MG63 (cell line): ENCODE measurements at regions not wholly inside any gene's neighbourhood (a gene's known extent, or its start where the extent isn't known, plus 50 kb on each side); places are given as distances from the start of the nearest gene placed in this dataset.

ENCODE experiments used
- DNase-seq: peaks from one replicate; pipeline ENCODE4 v3.0.0-alpha.2; 2020
- H3K27me3 ChIP-seq: fragments of 250-450 bp; sonication (Bioruptor Pico); 2 replicates; pipeline ENCODE4 v1.5.1; 2020; ENCODE audit warnings: mild to moderate bottlenecking, moderate library complexity
- H3K36me3 ChIP-seq: fragments of 250-450 bp; sonication (Bioruptor Pico); 2 replicates; pipeline ENCODE4 v1.5.1; 2020; ENCODE audit warnings: mild to moderate bottlenecking, moderate library complexity
- H3K4me3 ChIP-seq: fragments of 250-450 bp; sonication (Bioruptor Pico); 2 replicates; pipeline ENCODE4 v1.5.1; 2020; ENCODE audit warnings: mild to moderate bottlenecking, moderate library complexity
- H3K9me3 ChIP-seq: fragments of 250-450 bp; sonication (Bioruptor Pico); 2 replicates; pipeline ENCODE4 v1.5.1; 2020; ENCODE audit warnings: mild to moderate bottlenecking, moderate library complexity

DNA sequence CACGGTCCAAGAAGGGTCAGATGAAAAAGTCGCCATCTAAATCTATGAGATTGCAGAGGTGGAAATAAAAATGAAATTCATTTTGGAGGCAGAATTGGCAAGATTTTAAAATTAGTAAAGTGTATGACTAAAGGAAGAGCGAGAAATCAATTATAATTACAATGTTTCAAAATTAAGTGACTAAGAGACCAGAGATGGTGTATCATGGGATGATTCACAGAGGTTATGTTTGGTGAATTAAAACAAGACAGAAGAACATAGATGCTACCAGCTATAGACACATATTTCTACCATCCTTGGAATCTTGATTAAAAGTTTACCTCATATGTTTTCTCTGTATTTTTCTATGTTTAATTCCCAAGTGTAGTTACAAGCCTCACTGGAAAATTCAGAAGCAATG, 308.9 kb upstream of the DNAJC19 start:
- H3K4me3 ChIP-seq = no peak overlapping the region
- DNase-seq = no peak
- no peaks in the 10 kb centered on the region for H3K9me3 ChIP-seq
- H3K27me3 ChIP-seq = peaks cover 10% of the 10 kb centered on the region
- H3K36me3 ChIP-seq = no peaks in the 10 kb centered on the region

DNA sequence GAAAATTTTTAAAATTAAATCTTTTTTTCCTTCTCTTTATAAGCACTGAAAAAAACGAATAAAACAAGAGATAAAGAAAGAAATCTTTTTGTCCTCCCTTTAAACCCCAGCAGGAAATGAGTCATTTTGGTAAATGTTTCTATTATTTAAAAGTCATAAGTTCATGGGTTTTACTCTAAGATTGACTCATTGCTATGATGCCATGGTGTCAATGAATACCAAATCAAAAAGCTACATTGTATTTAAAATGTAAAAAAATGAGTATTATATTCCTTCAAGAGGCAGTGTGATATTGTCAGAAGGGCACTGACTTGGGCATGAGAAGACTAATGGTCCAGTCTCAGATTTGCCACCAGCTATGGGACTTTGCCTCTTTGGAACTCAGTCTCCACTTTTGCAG, 303.4 kb upstream of the DNAJC19 start:
- DNase-seq = no peak
- Histone ChIP-seq H3K9me3 (no peaks in the 10 kb centered on the region), H3K27me3 (no peaks in the 10 kb centered on the region), H3K36me3 (no peaks in the 10 kb centered on the region), H3K4me3 (no peak overlapping the region)

DNA sequence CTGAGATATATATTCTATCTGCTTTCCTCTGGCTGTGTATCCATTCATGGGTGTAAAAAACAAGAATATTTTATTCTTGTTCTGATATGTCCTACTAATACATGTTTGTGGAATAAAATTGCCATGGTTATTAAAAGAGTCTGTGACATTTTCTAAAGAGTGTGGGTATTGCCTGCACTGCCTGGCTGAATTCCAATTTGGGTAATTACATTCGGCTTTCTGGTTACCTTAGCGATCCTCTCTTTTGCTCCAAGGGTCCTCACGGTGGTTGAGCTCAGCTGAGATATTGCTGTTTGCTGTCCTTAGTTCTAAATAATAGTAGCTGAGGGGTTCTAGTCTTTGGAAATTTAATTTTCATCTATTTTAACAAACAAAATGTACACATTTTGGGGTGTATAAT, 301.4 kb upstream of the DNAJC19 start:
- Histone ChIP-seq H3K27me3 (no peaks in the 10 kb centered on the region), H3K36me3 (no peaks in the 10 kb centered on the region), H3K9me3 (no peaks in the 10 kb centered on the region), H3K4me3 (no peak overlapping the region)
- no peak for DNase-seq

DNA sequence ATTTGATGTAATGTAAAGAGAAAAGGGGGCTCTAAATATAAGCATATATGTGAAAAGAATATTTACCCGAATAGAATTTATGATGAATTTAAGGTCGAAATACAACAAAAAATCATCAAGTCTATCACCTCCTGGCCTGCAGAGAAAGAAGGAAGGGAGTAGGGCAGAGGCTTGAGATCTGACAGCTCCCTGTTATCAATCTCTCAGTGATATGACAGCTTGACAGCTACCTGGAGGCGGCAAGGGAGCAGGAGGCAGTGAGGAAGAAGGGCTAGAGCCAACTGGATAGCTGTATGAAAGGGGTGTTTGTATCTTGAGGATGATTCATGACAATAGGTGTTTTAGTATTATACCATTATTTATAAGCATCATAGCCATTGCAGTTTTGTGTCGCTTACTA, 299.8 kb upstream of the DNAJC19 start:
- no peak overlapping the region for H3K4me3 ChIP-seq
- no peaks in the 10 kb centered on the region for H3K27me3 ChIP-seq
- no peak for DNase-seq
- no peaks in the 10 kb centered on the region for H3K9me3 ChIP-seq
- H3K36me3 ChIP-seq = no peaks in the 10 kb centered on the region

DNA sequence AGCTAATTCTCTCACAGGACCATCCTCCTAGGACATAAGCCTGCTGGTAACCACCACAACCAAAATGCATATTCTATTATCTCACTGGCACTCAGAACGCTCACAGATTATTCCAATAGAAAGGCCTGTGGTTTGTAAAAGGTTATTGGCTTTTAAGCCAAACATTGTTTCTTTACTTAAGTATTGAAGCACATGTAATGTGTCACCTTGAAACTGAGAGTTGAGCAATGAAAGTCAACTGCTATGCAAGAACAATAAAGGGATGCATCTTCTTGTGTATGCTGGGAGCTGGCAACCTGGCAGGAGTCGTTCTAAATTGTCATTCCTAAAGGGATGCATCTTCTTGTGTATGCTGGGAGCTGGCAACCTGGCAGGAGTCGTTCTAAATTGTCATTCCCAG, 298.6 kb upstream of the DNAJC19 start:
- Histone ChIP-seq H3K27me3 (no peaks in the 10 kb centered on the region; the same call in 1 of the 2 replicates), H3K4me3 (no peak overlapping the region), H3K9me3 (no peaks in the 10 kb centered on the region), H3K36me3 (no peaks in the 10 kb centered on the region)
- no peak for DNase-seq

DNA sequence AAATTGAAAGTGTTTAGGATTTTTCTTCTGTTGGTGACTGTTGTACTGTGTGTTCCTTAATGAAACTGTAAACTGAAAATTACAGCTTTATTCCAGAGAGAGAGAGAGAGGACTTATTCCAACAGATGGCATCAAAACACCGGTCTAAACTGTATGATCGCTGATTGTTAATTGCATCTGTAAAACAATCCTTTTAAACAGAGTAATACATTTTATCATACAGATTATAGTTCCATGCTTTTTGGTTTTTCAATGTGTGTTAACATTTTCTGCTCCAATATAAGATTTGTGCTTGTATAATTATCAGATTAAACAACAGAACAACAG, 289.7 kb upstream of the DNAJC19 start:
- no peak for DNase-seq
- Histone ChIP-seq H3K9me3 (no peaks in the 10 kb centered on the region), H3K36me3 (no peaks in the 10 kb centered on the region), H3K27me3 (peaks cover 29% of the 10 kb centered on the region), H3K4me3 (no peak overlapping the region)

DNA sequence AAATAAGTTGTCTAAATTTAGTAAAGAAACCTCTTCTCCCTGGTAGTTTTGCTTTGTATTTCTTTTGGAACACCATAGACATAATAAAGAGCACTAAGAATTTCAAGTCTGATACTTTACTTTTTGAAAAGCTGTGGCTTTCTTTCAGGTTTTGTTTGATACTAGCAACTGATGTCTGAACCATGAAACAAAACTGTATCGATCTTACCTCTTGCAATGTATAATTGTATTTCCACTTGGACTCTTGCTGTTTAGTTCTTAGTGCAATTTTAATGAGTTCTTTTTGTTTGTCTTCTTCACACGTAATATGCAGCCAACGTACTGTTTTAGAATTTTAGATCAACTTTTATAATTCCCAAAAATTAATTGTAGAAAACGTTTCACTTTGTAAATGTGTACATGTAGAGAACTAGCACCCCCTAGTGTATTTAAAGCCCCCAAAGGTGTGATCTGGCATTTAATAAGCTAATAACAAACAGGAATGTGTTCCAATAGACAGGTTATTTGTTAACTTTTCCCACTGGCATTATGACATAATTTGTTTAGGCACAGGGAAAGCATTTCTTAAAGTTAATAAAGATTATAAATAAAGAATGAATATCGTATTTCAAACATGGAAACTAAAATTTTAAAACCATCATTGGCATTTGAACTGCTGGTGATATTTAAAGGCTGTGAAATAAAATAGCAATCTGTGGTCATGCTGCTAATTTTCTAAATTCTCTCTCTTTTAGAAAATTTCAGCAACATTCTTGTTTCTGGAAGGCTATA, 289.1 kb upstream of the DNAJC19 start:
- Histone ChIP-seq H3K9me3 (no peaks in the 10 kb centered on the region), H3K27me3 (peaks cover 30% of the 10 kb centered on the region), H3K36me3 (no peaks in the 10 kb centered on the region), H3K4me3 (no peak overlapping the region)
- DNase-seq = no peak

DNA sequence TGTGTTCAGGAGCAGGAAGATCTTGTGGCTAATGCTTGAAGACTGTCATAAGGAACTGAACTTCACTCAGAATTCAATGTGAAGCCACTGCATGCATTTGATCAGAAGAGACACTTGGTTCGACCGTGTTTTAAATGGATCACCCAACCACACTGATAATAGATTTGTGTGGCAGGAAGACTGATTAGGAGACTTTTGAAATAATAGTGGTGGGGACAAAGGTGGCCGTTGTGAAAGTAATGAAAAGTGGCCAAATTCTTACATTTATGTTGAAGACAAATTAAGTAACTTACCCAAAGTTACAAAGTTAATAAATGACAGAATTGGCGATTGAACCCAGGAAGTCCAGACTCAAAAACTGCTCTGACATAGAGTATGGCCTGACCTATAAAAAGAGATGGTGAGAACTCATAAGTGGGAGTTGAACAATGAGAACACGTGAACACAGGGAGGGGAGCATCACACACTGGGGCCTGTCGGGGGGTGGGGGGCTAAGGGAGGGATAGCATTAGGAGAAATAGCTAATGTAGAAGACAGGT, 286.9 kb upstream of the DNAJC19 start:
- H3K4me3 ChIP-seq = no peak overlapping the region
- no peaks in the 10 kb centered on the region for H3K36me3 ChIP-seq
- DNase-seq = no peak
- H3K9me3 ChIP-seq = no peaks in the 10 kb centered on the region
- H3K27me3 ChIP-seq = peaks cover 30% of the 10 kb centered on the region

DNA sequence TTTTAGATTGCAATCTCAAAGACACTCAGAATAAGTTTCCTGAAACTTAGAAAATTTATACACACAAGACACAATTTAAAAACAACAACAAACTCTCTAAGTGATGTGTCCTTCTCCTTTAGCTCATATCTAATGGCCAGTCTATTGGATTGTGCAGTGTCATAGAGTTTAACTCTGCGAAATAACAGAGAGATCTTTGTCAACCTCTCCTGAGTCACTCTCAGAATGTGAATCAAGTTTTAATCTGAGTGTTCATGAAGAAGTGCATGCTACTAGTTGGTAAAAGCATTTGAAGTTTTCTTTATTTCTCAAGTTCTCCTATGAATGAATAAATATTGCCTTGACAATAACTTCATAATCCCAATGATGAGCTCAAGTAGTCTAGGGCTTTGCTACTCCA, 284.5 kb upstream of the DNAJC19 start:
- no peak for DNase-seq
- H3K27me3 ChIP-seq = peaks cover 27% of the 10 kb centered on the region
- H3K36me3 ChIP-seq = no peaks in the 10 kb centered on the region
- H3K9me3 ChIP-seq = no peaks in the 10 kb centered on the region
- no peak overlapping the region for H3K4me3 ChIP-seq

DNA sequence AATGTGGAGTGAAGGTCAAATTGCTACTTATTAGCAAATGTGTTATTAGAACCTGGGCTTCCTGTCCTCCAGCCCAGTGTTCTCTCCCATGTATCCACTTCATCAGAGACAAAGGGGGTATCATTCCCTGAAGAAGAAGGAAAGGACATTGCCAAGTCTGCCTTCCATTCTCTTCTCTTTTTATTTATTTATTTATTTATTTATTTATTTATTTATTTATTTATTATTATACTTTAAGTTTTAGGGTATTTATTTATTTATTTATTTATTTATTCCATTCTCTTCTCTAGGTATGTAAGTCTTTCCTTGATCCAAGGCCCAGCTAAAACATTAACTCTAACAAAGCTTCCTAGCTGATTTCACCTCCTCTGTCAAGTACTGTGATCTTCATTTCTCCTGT, 277.8 kb upstream of the DNAJC19 start:
- no peaks in the 10 kb centered on the region for H3K9me3 ChIP-seq
- H3K4me3 ChIP-seq = no peak overlapping the region
- no peaks in the 10 kb centered on the region for H3K36me3 ChIP-seq
- H3K27me3 ChIP-seq = no peaks in the 10 kb centered on the region
- no peak for DNase-seq

DNA sequence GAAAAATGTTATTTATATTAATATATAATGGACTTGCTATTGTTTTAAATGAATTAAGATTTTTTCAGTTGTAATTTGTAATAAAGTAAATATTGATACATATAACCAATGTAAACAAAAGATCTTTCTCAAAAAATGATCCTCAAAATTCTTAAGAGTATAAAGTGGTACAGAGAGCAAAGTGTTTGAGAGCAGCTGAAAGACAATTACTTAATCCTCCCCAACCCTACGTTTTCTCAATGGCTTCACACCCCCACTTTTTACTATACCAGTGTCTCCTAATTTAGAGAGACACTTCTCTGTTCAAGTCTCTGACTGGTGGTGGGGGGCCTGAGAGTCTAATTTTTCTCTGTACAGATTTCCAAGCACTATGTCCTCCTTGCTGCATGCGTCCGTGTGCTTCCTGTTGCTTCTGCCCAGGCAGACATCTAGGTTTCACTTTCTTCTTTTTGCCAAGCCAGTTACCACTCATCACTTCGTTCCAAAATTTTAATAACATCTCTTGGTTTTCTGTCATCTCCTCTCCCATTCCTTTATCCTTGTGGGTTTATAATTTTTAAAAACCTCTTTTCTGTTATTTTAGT, 276.3 kb upstream of the DNAJC19 start:
- peak; percentile 13 for DNase-seq
- no peaks in the 10 kb centered on the region for H3K36me3 ChIP-seq
- peak overlapping the region; percentile 28 for H3K4me3 ChIP-seq
- H3K27me3 ChIP-seq = no peaks in the 10 kb centered on the region
- H3K9me3 ChIP-seq = no peaks in the 10 kb centered on the region

DNA sequence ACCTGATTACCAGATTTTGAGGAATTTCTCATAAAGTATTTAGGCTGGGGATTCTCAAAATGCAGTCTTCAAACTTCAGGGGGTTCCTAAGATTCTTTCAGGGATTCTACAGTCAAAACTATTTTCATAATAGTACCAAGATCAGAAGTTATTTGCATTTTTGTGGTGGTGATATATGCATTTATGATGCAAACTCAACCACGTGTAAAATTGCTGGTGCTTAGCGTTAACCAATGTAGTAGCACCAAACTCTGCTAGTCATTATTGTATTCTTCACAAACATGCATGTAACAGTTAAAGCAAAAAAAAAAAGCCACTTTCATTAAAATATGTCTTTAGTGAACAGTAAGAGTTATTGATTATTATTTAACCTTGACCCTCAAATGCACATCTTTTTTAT, 274.9 kb upstream of the DNAJC19 start:
- no peaks in the 10 kb centered on the region for H3K36me3 ChIP-seq
- DNase-seq = no peak
- no peaks in the 10 kb centered on the region for H3K9me3 ChIP-seq
- H3K27me3 ChIP-seq = no peaks in the 10 kb centered on the region
- no peak overlapping the region for H3K4me3 ChIP-seq

DNA sequence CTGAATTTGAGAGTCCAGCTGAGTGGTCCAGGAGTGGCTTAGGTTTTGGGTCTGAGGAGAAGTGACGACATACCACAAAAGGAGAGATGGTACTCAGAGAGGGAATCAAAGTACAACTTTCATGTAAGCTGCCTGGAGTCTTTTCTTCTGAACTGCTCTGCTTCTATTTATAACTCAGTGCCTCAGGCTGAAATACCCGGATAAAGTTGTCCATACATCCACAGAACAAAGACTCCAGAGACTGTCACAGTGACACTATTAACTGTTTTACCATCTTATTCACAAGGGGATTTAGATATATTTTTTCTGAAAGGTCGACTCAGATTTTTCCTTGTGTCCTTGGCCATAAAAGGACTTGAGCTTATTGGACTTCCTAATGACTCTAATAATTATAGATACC, 264.3 kb upstream of the DNAJC19 start:
- Histone ChIP-seq H3K36me3 (no peaks in the 10 kb centered on the region), H3K9me3 (no peaks in the 10 kb centered on the region), H3K27me3 (peaks cover 4% of the 10 kb centered on the region), H3K4me3 (no peak overlapping the region)
- DNase-seq = no peak

DNA sequence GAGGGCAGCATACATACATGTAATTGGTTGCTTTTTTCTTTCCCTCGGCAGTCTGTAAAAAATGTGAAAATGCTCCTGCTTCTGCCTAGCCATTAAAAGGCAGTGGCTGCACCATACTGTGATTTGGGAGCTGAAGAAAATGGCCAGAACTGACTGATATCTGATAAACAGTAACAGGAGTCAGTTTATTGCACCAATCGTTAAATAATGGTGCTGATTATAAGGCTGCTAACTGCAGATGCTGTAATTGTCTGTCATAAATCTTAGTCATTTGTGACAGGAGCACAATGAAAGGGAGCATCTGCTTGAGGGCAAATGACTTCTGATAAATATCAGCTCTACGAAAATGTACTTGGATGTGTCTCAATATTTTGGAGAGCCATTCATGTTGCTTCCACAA, 263.1 kb upstream of the DNAJC19 start:
- H3K4me3 ChIP-seq = no peak overlapping the region
- DNase-seq = no peak
- peaks cover 4% of the 10 kb centered on the region for H3K27me3 ChIP-seq
- H3K36me3 ChIP-seq = no peaks in the 10 kb centered on the region
- H3K9me3 ChIP-seq = no peaks in the 10 kb centered on the region

DNA sequence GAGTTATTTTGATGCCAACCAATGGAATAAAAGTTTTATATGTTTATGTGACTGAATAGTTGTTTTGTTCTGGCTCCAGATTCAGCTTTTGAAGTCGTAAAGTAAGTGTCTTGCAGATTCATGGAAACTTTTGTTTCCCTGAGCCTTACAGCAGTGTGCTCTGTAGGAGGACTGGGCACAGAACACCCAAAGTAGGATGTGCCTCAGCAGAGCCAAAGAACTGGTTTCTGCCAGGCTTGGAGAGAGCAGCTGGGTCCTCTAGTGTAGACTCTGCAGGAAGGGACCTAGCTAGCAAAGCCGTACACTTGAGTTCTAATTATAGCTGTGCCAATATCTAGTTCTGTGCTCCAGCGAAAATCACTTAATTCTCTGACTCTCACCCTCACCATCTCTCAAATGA, 261.2 kb upstream of the DNAJC19 start:
- no peaks in the 10 kb centered on the region for H3K36me3 ChIP-seq
- no peaks in the 10 kb centered on the region for H3K9me3 ChIP-seq
- no peak overlapping the region for H3K4me3 ChIP-seq
- DNase-seq = no peak
- H3K27me3 ChIP-seq = peaks cover 4% of the 10 kb centered on the region

DNA sequence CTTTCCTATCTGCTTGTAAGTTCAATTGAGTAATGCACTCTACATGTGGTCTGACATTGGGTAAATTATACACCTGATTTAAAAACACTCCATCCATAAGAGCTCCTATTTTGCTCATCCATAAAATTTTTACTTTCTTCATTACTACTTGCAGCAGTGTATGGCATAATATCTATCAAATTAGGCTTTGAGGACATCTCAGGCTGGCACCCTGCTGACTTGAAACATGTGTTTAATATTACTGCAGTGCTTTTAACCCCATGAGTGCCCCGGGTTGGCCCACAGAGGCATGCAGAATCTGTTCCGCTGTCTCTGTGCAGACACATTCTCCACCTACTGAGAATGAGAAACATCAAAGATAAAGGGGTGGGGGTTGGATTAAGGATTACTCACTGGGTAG, 249.9 kb upstream of the DNAJC19 start:
- no peaks in the 10 kb centered on the region for H3K36me3 ChIP-seq
- no peak for DNase-seq

DNA sequence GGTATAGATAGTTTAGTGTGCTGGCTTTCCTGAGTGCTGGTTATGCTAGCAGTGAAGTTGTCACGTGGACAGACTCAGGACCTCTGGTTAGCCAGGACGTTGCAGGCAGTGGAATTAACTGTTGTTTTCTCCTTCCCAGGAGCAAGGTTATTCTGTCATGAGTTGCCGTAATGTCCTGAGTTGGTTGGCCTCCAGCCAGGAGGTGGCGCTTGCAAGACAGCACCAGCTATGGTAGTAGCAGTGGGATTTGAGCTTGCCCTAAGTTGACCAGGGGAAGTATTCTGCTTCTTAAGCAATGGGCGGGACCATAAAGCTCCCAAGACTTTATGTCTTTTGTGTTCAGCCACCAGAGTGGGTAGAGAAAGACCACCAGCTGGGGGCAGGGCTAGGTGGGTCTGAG, 240.7 kb upstream of the DNAJC19 start:
- Histone ChIP-seq H3K36me3 (no peaks in the 10 kb centered on the region), H3K4me3 (no peak overlapping the region)

More for the DNA sequence above, 249.9 kb upstream of the DNAJC19 start:
- Histone ChIP-seq H3K27me3 (0 out of 2 replicates have a peak, but pooled peaks cover 3% of the 10 kb centered on the region), H3K9me3 (no peaks in the 10 kb centered on the region), H3K4me3 (no peak overlapping the region)

DNA sequence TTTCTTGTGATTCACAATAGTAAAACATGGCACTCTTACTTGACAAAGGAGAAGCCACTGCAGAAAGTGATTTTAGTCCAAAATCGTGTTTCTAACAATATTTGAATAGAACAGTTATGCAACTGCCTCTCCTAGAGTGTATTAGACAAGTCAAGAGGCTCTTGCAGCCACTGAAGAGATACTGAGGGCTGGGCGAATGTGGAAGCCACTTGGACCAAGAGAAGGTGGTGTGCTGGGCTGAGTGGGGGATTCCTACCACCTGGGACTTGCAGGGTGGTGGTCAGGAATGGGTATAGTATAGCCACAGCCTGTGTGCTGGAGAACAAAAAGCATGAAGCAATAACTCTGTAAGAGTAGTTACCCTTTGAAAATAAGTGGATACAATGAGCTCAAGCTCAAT, 223.8 kb upstream of the DNAJC19 start:
- H3K9me3 ChIP-seq = no peaks in the 10 kb centered on the region
- H3K4me3 ChIP-seq = no peak overlapping the region
- no peaks in the 10 kb centered on the region for H3K36me3 ChIP-seq
- H3K27me3 ChIP-seq = no peaks in the 10 kb centered on the region
- no peak for DNase-seq

More for the DNA sequence above, 240.7 kb upstream of the DNAJC19 start:
- Histone ChIP-seq H3K27me3 (peaks cover 6% of the 10 kb centered on the region; the same call in 1 of the 2 replicates), H3K9me3 (no peaks in the 10 kb centered on the region)
- DNase-seq = no peak
